CD8-positive, alpha-beta memory T cell (primary cell): ENCODE measurements at regions not wholly inside any gene's neighbourhood (a gene's known extent, or its start where the extent isn't known, plus 50 kb on each side); places are given as distances from the start of the nearest gene placed in this dataset.
A peak's percentile ranks its signal among the peaks of the same experiment; 100 is the strongest.

Experiments
- CTCF ChIA-PET: fragments of 350-600 bp; sonication (Branson Sonifier 250); formaldehyde crosslinking; loops from one replicate; lab custom pipeline; 2021; ENCODE audit warnings: antibody characterized with exemption; lab: Charles Lee
- POLR2A ChIA-PET: fragments of 350-600 bp; sonication (Branson Sonifier 250); formaldehyde crosslinking; loops from one replicate; lab custom pipeline; 2021; ENCODE audit warnings: antibody characterized with exemption; lab: Charles Lee
- DNase-seq, 5 donors: peaks; one replicate each; pipeline versions ENCODE4 v3.0.0 to v3.0.0-alpha.2; 2020 to 2022; ENCODE audit warnings: mixed read lengths in 1 of 5
- H3K27ac ChIP-seq: one replicate; pipeline ENCODE4 v1.7.0; 2013; ENCODE audit warnings: low read depth, mild to moderate bottlenecking, low read length, moderate library complexity
- H3K27me3 ChIP-seq: 2 replicates; pipeline ENCODE4 v1.7.0; 2013; ENCODE audit warnings: low read length, mild to moderate bottlenecking; ENCODE audit not compliant: insufficient read depth, poor library complexity, severe bottlenecking
- H3K36me3 ChIP-seq: 2 replicates; pipeline ENCODE4 v1.7.0; 2013; ENCODE audit warnings: mild to moderate bottlenecking, low read length, moderate library complexity; ENCODE audit not compliant: insufficient read depth
- H3K4me1 ChIP-seq: 2 replicates; pipeline ENCODE4 v1.7.0; 2013; ENCODE audit warnings: mild to moderate bottlenecking, low read length, moderate library complexity; ENCODE audit not compliant: insufficient read depth
- H3K4me3 ChIP-seq: 2 replicates; pipeline ENCODE4 v1.7.0; 2013; ENCODE audit warnings: mild to moderate bottlenecking, low read length
- H3K9me3 ChIP-seq: 2 replicates; pipeline ENCODE4 v1.7.0; 2013; ENCODE audit warnings: mild to moderate bottlenecking, low read length
- H3K27ac Mint-ChIP-seq, 8 donors: one replicate each; pipeline ENCODE4 v1.8.0; 2020 to 2021; ENCODE audit warnings: mixed read lengths in 8 of 8, mild to moderate bottlenecking in 6 of 8, inconsistent platforms in 3 of 8, moderate library complexity in 3 of 8
- H3K27me3 Mint-ChIP-seq, 2 donors: one replicate each; pipeline ENCODE4 v1.8.0; 2020 to 2021; ENCODE audit warnings: mixed read lengths in 2 of 2, mild to moderate bottlenecking in 1 of 2, moderate library complexity in 1 of 2
- H3K36me3 Mint-ChIP-seq, 3 donors: one replicate each; pipeline ENCODE4 v1.8.0; 2020 to 2021; ENCODE audit warnings: mixed read lengths in 3 of 3, inconsistent platforms in 1 of 3, mild to moderate bottlenecking in 1 of 3
- H3K4me1 Mint-ChIP-seq, 3 donors: one replicate each; pipeline ENCODE4 v1.8.0; 2020 to 2021; ENCODE audit warnings: mixed read lengths in 3 of 3, inconsistent platforms in 1 of 3, mild to moderate bottlenecking in 1 of 3
- H3K4me3 Mint-ChIP-seq, 7 donors: one replicate each; pipeline ENCODE4 v1.8.0; 2020 to 2021; ENCODE audit warnings: mixed read lengths in 7 of 7, mild to moderate bottlenecking in 6 of 7, moderate library complexity in 4 of 7, inconsistent platforms in 2 of 7
- H3K9me3 Mint-ChIP-seq, 5 donors: one replicate each; pipeline ENCODE4 v1.8.0; 2020 to 2022; ENCODE audit warnings: mixed read lengths in 5 of 5, mild to moderate bottlenecking in 3 of 5, moderate library complexity in 2 of 5, inconsistent platforms in 1 of 5

DNA sequence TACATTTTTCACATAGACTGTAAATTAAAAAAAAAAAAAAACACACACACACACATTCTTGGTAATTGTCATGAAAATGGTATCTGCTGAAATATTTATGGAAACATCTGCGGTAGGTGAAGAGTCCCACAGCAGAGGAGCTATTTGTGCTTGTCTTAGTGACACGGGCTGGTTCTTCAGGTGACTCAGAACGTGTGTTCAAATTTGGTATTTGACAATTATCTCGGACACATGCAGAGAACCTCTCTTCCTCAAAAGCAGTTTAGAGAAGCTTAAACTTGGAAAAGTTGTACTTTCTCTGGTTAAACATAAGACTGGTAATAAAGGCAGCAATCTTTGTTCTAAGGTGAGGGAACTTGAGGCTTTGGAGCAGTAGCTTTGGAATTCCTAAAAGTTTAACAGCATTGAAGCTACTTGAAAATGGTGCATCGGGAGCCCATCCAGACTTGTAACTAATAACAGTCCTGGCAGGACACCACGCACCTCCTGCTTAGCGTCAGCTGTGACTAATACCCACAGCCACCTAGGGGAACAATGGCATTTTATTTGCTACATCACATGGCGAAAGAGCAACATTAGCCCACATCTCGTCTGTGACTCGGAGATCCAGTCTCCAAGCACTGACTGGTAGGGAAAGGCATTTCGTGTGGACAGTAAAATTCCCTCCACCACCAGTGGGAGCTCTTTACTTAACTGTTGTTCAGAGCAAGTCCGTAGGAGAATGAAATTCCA is 1505.1 kb upstream of the SLC10A2 start:
- DNase-seq, result peak in 1 of 5 donors; percentile 2
- Histone ChIP-seq H3K4me1 (no peaks in the 10 kb centered on the region), H3K27ac (no peak overlapping the region), H3K36me3 (no peaks in the 10 kb centered on the region), H3K4me3 (no peak overlapping the region), H3K27me3 (no peaks in the 10 kb centered on the region), H3K9me3 (no peaks in the 10 kb centered on the region)
- Mint-ChIP-seq H3K9me3 (peaks cover 0 to 6% (median 4%) of the 10 kb centered on the region in 5 donors), H3K4me3 (no peak overlapping the region), H3K27me3 (no peaks in the 10 kb centered on the region), H3K4me1 (no peaks in the 10 kb centered on the region), H3K36me3 (peaks cover 0 to 2% (median 0%) of the 10 kb centered on the region in 3 donors), H3K27ac (no peak overlapping the region)
- CTCF ChIA-PET, result no interaction called here
- POLR2A ChIA-PET, result no interaction called here

DNA sequence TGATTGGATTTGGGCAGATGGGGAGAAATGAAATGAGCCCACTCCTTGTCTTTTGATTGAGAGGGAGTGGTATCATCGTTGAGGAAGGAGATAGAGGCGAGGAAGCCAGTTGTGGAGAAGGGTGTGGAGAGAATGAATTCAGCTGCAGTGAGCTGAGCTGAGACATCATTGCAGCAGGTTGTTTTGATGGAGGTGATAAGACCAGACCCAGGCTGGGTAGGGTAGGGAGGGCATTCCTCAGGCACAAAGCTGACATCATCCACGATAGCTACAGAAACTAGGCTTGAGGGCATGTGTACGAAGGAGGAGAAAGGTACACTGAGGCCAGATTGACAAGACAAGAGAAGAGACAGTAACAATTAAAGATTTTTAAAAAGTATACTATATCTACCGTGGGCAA is 1500.9 kb upstream of the SLC10A2 start:
- no peak overlapping the region for H3K4me3 ChIP-seq
- H3K9me3 Mint-ChIP-seq, result peaks cover 0 to 12% (median 4%) of the 10 kb centered on the region in 5 donors
- DNase-seq, result no peak

DNA sequence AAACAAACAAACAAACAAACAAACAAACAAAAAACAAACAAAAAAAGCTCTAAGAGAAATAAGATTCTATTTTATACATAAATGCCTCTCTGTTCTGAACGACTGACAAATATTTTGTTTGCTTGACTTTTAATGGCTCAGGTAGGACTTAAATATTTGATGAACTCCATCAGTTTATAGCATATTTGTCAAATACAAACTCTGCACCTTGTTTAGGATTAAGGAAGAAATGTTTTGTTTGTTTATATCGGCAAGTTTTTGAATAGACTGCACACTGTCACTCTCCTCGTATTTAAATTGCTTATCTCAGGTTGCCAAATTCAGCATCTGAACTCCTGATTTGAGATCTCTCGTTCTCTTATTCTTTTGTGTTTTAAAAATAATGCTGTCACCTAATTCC is 1499.7 kb upstream of the SLC10A2 start:
- no peak overlapping the region for H3K27ac ChIP-seq
- H3K4me3 ChIP-seq, result no peak overlapping the region
- H3K9me3 Mint-ChIP-seq, result peaks cover 0 to 12% (median 4%) of the 10 kb centered on the region in 5 donors
- no peaks in the 10 kb centered on the region for H3K4me1 Mint-ChIP-seq
- no peaks in the 10 kb centered on the region for H3K27me3 Mint-ChIP-seq
- no peaks in the 10 kb centered on the region for H3K36me3 Mint-ChIP-seq
- no peaks in the 10 kb centered on the region for H3K36me3 ChIP-seq
- no peaks in the 10 kb centered on the region for H3K4me1 ChIP-seq
- CTCF ChIA-PET, result no interaction called here
- H3K9me3 ChIP-seq, result no peaks in the 10 kb centered on the region
- DNase-seq, result no peak
- H3K27ac Mint-ChIP-seq, result no peak overlapping the region
- H3K4me3 Mint-ChIP-seq, result no peak overlapping the region
- H3K27me3 ChIP-seq, result no peaks in the 10 kb centered on the region
- POLR2A ChIA-PET, result no interaction called here

More for the DNA sequence above, 1500.9 kb upstream of the SLC10A2 start:
- no peaks in the 10 kb centered on the region for H3K9me3 ChIP-seq
- Mint-ChIP-seq H3K27me3 (no peaks in the 10 kb centered on the region), H3K4me3 (no peak overlapping the region), H3K27ac (no peak overlapping the region), H3K4me1 (no peaks in the 10 kb centered on the region), H3K36me3 (no peaks in the 10 kb centered on the region)
- ChIA-PET POLR2A (no interaction called here), CTCF (interaction anchor here (1.0 kb wide), 1 partner anchor 11 kb away, joined by 3 read pairs; no protein-coding TSS in a partner anchor)
- H3K27ac ChIP-seq, result no peak overlapping the region
- no peaks in the 10 kb centered on the region for H3K27me3 ChIP-seq
- H3K4me1 ChIP-seq, result no peaks in the 10 kb centered on the region
- no peaks in the 10 kb centered on the region for H3K36me3 ChIP-seq

DNA sequence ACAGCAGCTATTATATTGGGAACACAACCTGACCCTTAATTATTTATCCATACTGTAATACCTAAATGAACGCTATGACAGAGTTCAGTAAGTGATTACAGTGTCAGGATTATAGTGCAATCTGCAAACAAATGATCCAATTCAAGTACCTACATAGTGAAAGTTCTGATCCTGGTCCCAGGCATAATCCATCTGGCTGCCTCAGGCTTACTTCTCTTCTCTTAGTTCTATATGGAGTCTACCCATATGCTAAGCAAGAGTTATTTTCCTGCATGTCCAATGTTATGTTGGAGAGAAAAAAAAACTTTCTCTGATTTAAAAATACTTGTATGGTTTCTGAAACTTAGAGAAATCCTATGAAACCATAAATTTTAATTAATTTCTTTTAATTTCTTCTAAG is 1487.7 kb upstream of the SLC10A2 start:
- Histone ChIP-seq H3K27me3 (no peaks in the 10 kb centered on the region), H3K4me1 (no peaks in the 10 kb centered on the region), H3K36me3 (no peaks in the 10 kb centered on the region), H3K4me3 (no peak overlapping the region), H3K27ac (no peak overlapping the region), H3K9me3 (no peaks in the 10 kb centered on the region)
- Mint-ChIP-seq H3K4me3 (no peak overlapping the region), H3K9me3 (peaks cover 0 to 14% (median 5%) of the 10 kb centered on the region in 5 donors), H3K27me3 (no peaks in the 10 kb centered on the region), H3K36me3 (no peaks in the 10 kb centered on the region), H3K27ac (no peak overlapping the region), H3K4me1 (no peaks in the 10 kb centered on the region)
- CTCF ChIA-PET, result no interaction called here
- no peak for DNase-seq
- POLR2A ChIA-PET, result no interaction called here

DNA sequence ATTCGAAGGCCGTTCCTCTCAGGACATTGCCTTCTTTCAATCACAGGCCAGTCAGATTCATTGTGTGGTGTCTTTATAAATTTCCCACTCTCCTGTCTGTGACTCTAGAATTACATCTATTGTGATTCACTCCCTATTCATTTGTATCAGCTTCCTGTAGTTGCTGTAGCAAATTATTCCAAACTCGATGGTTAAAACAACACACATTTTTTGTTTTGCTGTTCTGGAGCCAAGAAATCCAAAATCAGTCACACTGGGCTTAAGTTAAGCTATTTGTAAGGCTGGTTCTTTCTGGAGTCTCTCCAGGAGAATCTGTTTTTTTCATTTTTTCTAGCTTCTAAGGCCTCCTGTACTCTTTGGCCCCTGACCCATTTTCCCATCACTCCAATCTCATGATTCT is 1487.0 kb upstream of the SLC10A2 start:
- no peaks in the 10 kb centered on the region for H3K9me3 ChIP-seq
- POLR2A ChIA-PET, result no interaction called here
- H3K27me3 ChIP-seq, result no peaks in the 10 kb centered on the region
- CTCF ChIA-PET, result no interaction called here
- no peaks in the 10 kb centered on the region for H3K4me1 Mint-ChIP-seq
- H3K36me3 ChIP-seq, result no peaks in the 10 kb centered on the region
- H3K4me1 ChIP-seq, result no peaks in the 10 kb centered on the region
- no peak for DNase-seq
- no peak overlapping the region for H3K27ac ChIP-seq
- H3K27ac Mint-ChIP-seq, result no peak overlapping the region
- H3K36me3 Mint-ChIP-seq, result no peaks in the 10 kb centered on the region
- no peaks in the 10 kb centered on the region for H3K27me3 Mint-ChIP-seq
- no peak overlapping the region for H3K4me3 Mint-ChIP-seq
- H3K4me3 ChIP-seq, result no peak overlapping the region
- H3K9me3 Mint-ChIP-seq, result peaks cover 4 to 14% (median 6%) of the 10 kb centered on the region in 5 donors

DNA sequence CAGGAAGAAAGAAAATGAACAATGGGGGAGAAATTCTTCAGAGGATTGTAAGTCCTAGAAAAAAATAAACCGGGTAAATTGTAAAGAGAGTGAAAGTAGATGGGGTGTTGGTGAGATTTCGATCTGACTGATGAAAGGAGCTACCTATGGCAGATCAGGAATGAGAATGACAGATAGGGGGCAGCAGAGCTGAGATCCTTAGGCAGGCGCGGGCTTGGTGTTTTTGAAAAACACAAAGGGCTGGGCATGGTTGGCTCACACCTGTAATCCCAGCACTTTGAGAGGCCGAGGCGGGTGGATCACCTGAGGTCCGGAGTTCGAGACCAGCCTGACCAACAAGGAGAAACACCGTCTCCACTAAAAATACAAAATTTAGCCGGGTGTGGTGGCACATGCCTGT is 1468.6 kb upstream of the SLC10A2 start:
- no peaks in the 10 kb centered on the region for H3K9me3 ChIP-seq
- no peaks in the 10 kb centered on the region for H3K36me3 Mint-ChIP-seq
- H3K4me1 Mint-ChIP-seq, result no peaks in the 10 kb centered on the region
- DNase-seq, result no peak
- H3K27me3 Mint-ChIP-seq, result peaks cover 0 to 1% of the 10 kb centered on the region in 2 donors
- H3K27me3 ChIP-seq, result no peaks in the 10 kb centered on the region
- H3K27ac ChIP-seq, result no peak overlapping the region
- H3K27ac Mint-ChIP-seq, result no peak overlapping the region
- POLR2A ChIA-PET, result no interaction called here
- no peaks in the 10 kb centered on the region for H3K4me1 ChIP-seq
- H3K4me3 Mint-ChIP-seq, result no peak overlapping the region
- peaks cover 0 to 7% (median 4%) of the 10 kb centered on the region in 5 donors for H3K9me3 Mint-ChIP-seq
- H3K4me3 ChIP-seq, result no peak overlapping the region
- no peaks in the 10 kb centered on the region for H3K36me3 ChIP-seq
- CTCF ChIA-PET, result no interaction called here

DNA sequence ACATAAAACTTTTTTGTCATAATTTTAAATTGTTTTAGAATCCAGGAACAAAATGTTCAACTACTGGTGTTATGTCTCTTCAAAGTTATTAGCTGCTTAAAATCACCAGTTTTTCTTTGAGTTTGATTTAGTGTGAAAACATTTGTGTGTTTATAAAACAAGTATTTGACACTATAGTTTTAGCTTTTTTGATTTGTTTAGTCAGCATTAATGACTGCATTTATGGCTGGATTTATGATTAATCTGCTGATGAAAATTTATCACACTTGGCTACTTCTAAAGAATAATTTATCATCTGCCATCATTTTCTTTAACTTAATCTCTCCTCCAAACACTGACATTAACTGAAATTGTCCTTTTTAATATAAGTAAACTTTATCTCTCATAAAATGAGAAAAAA is 1465.9 kb upstream of the SLC10A2 start:
- Histone ChIP-seq H3K4me3 (no peak overlapping the region), H3K27ac (no peak overlapping the region), H3K4me1 (no peaks in the 10 kb centered on the region), H3K36me3 (no peaks in the 10 kb centered on the region), H3K9me3 (no peaks in the 10 kb centered on the region), H3K27me3 (no peaks in the 10 kb centered on the region)
- DNase-seq, result no peak
- peaks cover 0 to 7% (median 3%) of the 10 kb centered on the region in 5 donors for H3K9me3 Mint-ChIP-seq
- no peak overlapping the region for H3K27ac Mint-ChIP-seq
- POLR2A ChIA-PET, result no interaction called here
- CTCF ChIA-PET, result no interaction called here
- H3K4me3 Mint-ChIP-seq, result no peak overlapping the region
- no peaks in the 10 kb centered on the region for H3K36me3 Mint-ChIP-seq
- no peaks in the 10 kb centered on the region for H3K4me1 Mint-ChIP-seq
- peaks cover 0 to 1% of the 10 kb centered on the region in 2 donors for H3K27me3 Mint-ChIP-seq

DNA sequence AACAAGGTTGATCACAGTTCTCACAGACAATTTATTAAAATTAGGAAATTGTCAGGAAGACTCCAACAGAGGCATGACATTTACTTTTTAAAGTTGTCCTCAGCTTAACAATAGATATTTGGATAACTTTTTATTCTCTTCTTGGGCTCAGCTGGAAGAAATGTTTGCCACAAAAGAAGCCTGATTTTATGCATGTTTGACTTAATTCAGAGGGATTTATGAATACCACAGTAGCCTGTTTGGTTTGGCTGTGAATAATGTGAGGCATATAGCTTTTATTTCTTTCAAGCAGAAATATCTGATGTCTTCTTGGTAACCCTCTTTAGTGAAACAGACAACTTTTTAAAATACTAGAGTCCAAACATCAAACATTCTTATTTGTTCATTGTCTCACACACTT is 1464.5 kb upstream of the SLC10A2 start:
- no peaks in the 10 kb centered on the region for H3K27me3 ChIP-seq
- H3K9me3 ChIP-seq, result no peaks in the 10 kb centered on the region
- no peaks in the 10 kb centered on the region for H3K4me1 Mint-ChIP-seq
- ChIA-PET CTCF (no interaction called here), POLR2A (no interaction called here)
- H3K36me3 Mint-ChIP-seq, result no peaks in the 10 kb centered on the region
- H3K4me3 Mint-ChIP-seq, result no peak overlapping the region
- no peak overlapping the region for H3K27ac Mint-ChIP-seq
- H3K4me3 ChIP-seq, result no peak overlapping the region
- H3K36me3 ChIP-seq, result no peaks in the 10 kb centered on the region
- H3K27me3 Mint-ChIP-seq, result peaks cover 0 to 1% of the 10 kb centered on the region in 2 donors
- no peaks in the 10 kb centered on the region for H3K4me1 ChIP-seq
- H3K27ac ChIP-seq, result no peak overlapping the region
- peaks cover 0 to 7% (median 3%) of the 10 kb centered on the region in 5 donors for H3K9me3 Mint-ChIP-seq
- no peak for DNase-seq
